SK-N-SH treated with all-trans-retinoic acid at 6 μM for 48 hours (cell line): ENCODE measurements at regions not wholly inside any gene's neighbourhood (a gene's known extent, or its start where the extent isn't known, plus 50 kb on each side); places are given as distances from the start of the nearest gene placed in this dataset.

Experiments
- ATAC-seq: fragments of 200-7000 bp; cut with Tn5 transposase; 3 replicates; pipeline ENCODE4 v1.9.1; 2020; ENCODE audit warnings: mild to moderate bottlenecking, moderate library complexity
- ARNTL ChIP-seq: fragments of 450-650 bp; formaldehyde crosslinking; IDR thresholded peaks from 2 replicates; pipeline ENCODE4 v1.5.0; 2020; ENCODE audit warnings: low read depth, mild to moderate bottlenecking, moderate library complexity, borderline replicate concordance
- BACH2 ChIP-seq: fragments of 250-450 bp; sonication (Bioruptor Pico); IDR thresholded peaks from 2 replicates; pipeline ENCODE4 v1.9.0; 2021; ENCODE audit warnings: mild to moderate bottlenecking, borderline replicate concordance
- CREB5 ChIP-seq: fragments of 250-450 bp; sonication (Bioruptor Pico); IDR thresholded peaks from 2 replicates; pipeline ENCODE4 v1.5.1; 2020; ENCODE audit warnings: low read depth, mild to moderate bottlenecking, moderate library complexity
- CSDC2 ChIP-seq: fragments of 250-450 bp; sonication (Bioruptor Pico); IDR thresholded peaks from 2 replicates; pipeline ENCODE4 v1.5.0; 2020; ENCODE audit warnings: mild to moderate bottlenecking, moderate library complexity
- ESRRG ChIP-seq: fragments of 250-450 bp; sonication (Bioruptor Pico); IDR thresholded peaks from 2 replicates; pipeline ENCODE4 v1.6.1; 2021; ENCODE audit warnings: mild to moderate bottlenecking
- GLIS3 ChIP-seq: fragments of 250-450 bp; sonication (Bioruptor Pico); IDR thresholded peaks from 2 replicates; pipeline ENCODE4 v1.5.0; 2020; ENCODE audit warnings: mild to moderate bottlenecking, moderate library complexity
- ISL1 ChIP-seq: fragments of 250-450 bp; sonication (Bioruptor Pico); IDR thresholded peaks from 2 replicates; pipeline ENCODE4 v2.1.2; 2022; ENCODE audit warnings: mild to moderate bottlenecking, moderate library complexity
- OSR1 ChIP-seq: fragments of 250-450 bp; sonication (Bioruptor Pico); IDR thresholded peaks from 2 replicates; pipeline ENCODE4 v1.8.0; 2022; ENCODE audit warnings: moderate library complexity, mild to moderate bottlenecking, inconsistent platforms
- PATZ1 ChIP-seq: fragments of 250-450 bp; sonication (Bioruptor Pico); IDR thresholded peaks from 2 replicates; pipeline ENCODE4 v1.8.0; 2020; ENCODE audit warnings: mild to moderate bottlenecking, moderate library complexity, borderline replicate concordance
- POU6F1 ChIP-seq: fragments of 250-450 bp; sonication (Bioruptor Pico); IDR thresholded peaks from 2 replicates; pipeline ENCODE4 v1.8.0; 2021; ENCODE audit warnings: low read depth, mild to moderate bottlenecking, moderate library complexity, borderline replicate concordance
- PPARA ChIP-seq: fragments of 250-450 bp; sonication (Bioruptor Pico); IDR thresholded peaks from 2 replicates; pipeline ENCODE4 v1.5.0; 2020; ENCODE audit warnings: mild to moderate bottlenecking, borderline replicate concordance
- RARB ChIP-seq: fragments of 250-450 bp; sonication (Bioruptor Pico); IDR thresholded peaks from 2 replicates; pipeline ENCODE4 v1.8.0; 2021; ENCODE audit warnings: mild to moderate bottlenecking, moderate library complexity
- SNAI2 ChIP-seq: fragments of 250-450 bp; sonication (Bioruptor Pico); IDR thresholded peaks from 2 replicates; pipeline ENCODE4 v1.5.0; 2020; ENCODE audit warnings: mild to moderate bottlenecking, moderate library complexity
- TCF4 ChIP-seq: fragments of 250-450 bp; sonication (Bioruptor Pico); IDR thresholded peaks from 2 replicates; pipeline ENCODE4 v1.8.0; 2021; ENCODE audit warnings: mild to moderate bottlenecking, moderate library complexity, borderline replicate concordance
- TOX ChIP-seq: fragments of 250-450 bp; sonication (Bioruptor Pico); IDR thresholded peaks from 2 replicates; pipeline ENCODE4 v1.8.0; 2021; ENCODE audit warnings: mild to moderate bottlenecking, moderate library complexity, borderline replicate concordance
- TSHZ2 ChIP-seq: fragments of 250-450 bp; sonication (Bioruptor Pico); IDR thresholded peaks from 2 replicates; pipeline ENCODE4 v1.5.0; 2020; ENCODE audit warnings: mild to moderate bottlenecking, moderate library complexity
- ZC3H10 ChIP-seq: fragments of 250-450 bp; sonication (Bioruptor Pico); IDR thresholded peaks from 2 replicates; pipeline ENCODE4 v1.5.1; 2021; ENCODE audit warnings: mild to moderate bottlenecking, moderate library complexity
- ZFP3 ChIP-seq: fragments of 250-450 bp; sonication (Bioruptor Pico); IDR thresholded peaks from 2 replicates; pipeline ENCODE4 v1.5.0; 2020; ENCODE audit warnings: mild to moderate bottlenecking, moderate library complexity
- ZFP30 ChIP-seq: fragments of 450-650 bp; formaldehyde crosslinking; IDR thresholded peaks from 2 replicates; pipeline ENCODE4 v1.5.0; 2022; ENCODE audit warnings: mild to moderate bottlenecking, moderate library complexity
- ZNF70 ChIP-seq: fragments of 450-650 bp; formaldehyde crosslinking; IDR thresholded peaks from 2 replicates; pipeline ENCODE4 v1.5.0; 2020; ENCODE audit warnings: mild to moderate bottlenecking, moderate library complexity
- ZNF8 ChIP-seq: fragments of 450-650 bp; formaldehyde crosslinking; IDR thresholded peaks from 2 replicates; pipeline ENCODE4 v1.5.0; 2020; ENCODE audit warnings: mild to moderate bottlenecking, moderate library complexity
- TF ChIP-seq, protein P1 (sequence below): fragments of 250-450 bp; sonication (Bioruptor Pico); IDR thresholded peaks from 2 replicates; pipeline ENCODE4 v1.5.1; 2021; ENCODE audit warnings: mild to moderate bottlenecking, moderate library complexity

GRCh38 chr15:72857331-72858063 is 73.9 kb upstream of the ADPGK start:
- ATAC-seq = no peak

GRCh38 chr15:72856549-72857040 is 73.0 kb upstream of the ADPGK start:
- TF ChIP-seq POU6F1 (CRISPR knock-in tag) (no peak), ZFP30 (no peak), ARNTL (no peak), TOX (CRISPR knock-in tag) (no peak), ZNF8 (CRISPR knock-in tag) (no peak), CSDC2 (CRISPR knock-in tag) (no peak), ZNF70 (CRISPR knock-in tag) (no peak), ESRRG (CRISPR knock-in tag) (no peak), ZC3H10 (CRISPR knock-in tag) (no peak), PPARA (CRISPR knock-in tag) (no peak), ISL1 (no peak), SNAI2 (no peak), RARB (no peak)
- ATAC-seq = no peak

More at GRCh38 chr15:72857331-72858063, 73.9 kb upstream of the ADPGK start:
- no peak for TF ChIP-seq ZNF70 (CRISPR knock-in tag)
- TF ChIP-seq ZFP30 = no peak
- TF ChIP-seq CSDC2 (CRISPR knock-in tag) = no peak
- no peak for TF ChIP-seq ZC3H10 (CRISPR knock-in tag)
- no peak for TF ChIP-seq TOX (CRISPR knock-in tag)
- no peak for TF ChIP-seq BACH2
- TF ChIP-seq TCF4 = no peak
- no peak for TF ChIP-seq POU6F1 (CRISPR knock-in tag)
- no peak for TF ChIP-seq GLIS3 (CRISPR knock-in tag)
- TF ChIP-seq TSHZ2 (CRISPR knock-in tag) = no peak
- TF ChIP-seq PPARA (CRISPR knock-in tag) = no peak
- no peak for TF ChIP-seq OSR1 (CRISPR knock-in tag)
- TF ChIP-seq ISL1 = no peak
- TF ChIP-seq ZFP3 = no peak
- no peak for TF ChIP-seq ARNTL
- no peak for TF ChIP-seq ZNF8 (CRISPR knock-in tag)
- TF ChIP-seq, protein P1, sequence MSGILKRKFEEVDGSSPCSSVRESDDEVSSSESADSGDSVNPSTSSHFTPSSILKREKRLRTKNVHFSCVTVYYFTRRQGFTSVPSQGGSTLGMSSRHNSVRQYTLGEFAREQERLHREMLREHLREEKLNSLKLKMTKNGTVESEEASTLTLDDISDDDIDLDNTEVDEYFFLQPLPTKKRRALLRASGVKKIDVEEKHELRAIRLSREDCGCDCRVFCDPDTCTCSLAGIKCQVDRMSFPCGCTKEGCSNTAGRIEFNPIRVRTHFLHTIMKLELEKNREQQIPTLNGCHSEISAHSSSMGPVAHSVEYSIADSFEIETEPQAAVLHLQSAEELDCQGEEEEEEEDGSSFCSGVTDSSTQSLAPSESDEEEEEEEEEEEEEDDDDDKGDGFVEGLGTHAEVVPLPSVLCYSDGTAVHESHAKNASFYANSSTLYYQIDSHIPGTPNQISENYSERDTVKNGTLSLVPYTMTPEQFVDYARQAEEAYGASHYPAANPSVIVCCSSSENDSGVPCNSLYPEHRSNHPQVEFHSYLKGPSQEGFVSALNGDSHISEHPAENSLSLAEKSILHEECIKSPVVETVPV (CRISPR knock-in tag) = no peak
- no peak for TF ChIP-seq RARB

GRCh38 chr15:72855791-72856190 is 72.2 kb upstream of the ADPGK start:
- TF ChIP-seq GLIS3 (CRISPR knock-in tag) = no peak
- TF ChIP-seq ZFP30 = no peak
- TF ChIP-seq CREB5 = no peak
- TF ChIP-seq ZNF70 (CRISPR knock-in tag) = no peak
- no peak for TF ChIP-seq SNAI2
- no peak for TF ChIP-seq ZC3H10 (CRISPR knock-in tag)
- no peak for TF ChIP-seq ZNF8 (CRISPR knock-in tag)
- no peak for TF ChIP-seq ZFP3
- no peak for TF ChIP-seq BACH2
- no peak for TF ChIP-seq TOX (CRISPR knock-in tag)
- no peak for TF ChIP-seq ESRRG (CRISPR knock-in tag)
- TF ChIP-seq OSR1 (CRISPR knock-in tag) = no peak
- TF ChIP-seq PATZ1 = no peak
- no peak for TF ChIP-seq POU6F1 (CRISPR knock-in tag)
- no peak for TF ChIP-seq CSDC2 (CRISPR knock-in tag)
- ATAC-seq = no peak
